Gastrocnemius medialis (tissue), 4 donors: ENCODE measurements at regions not wholly inside any gene's neighbourhood (a gene's known extent, or its start where the extent isn't known, plus 50 kb on each side); places are given as distances from the start of the nearest gene placed in this dataset.

Source experiments
- ATAC-seq, 2 donors: fragments of 150-250 bp; one replicate each; pipeline ENCODE4 v1.9.1; 2016
- DNase-seq, 2 donors: peaks; one replicate each; pipeline ENCODE4 v3.0.0-alpha.2; 2019
- H3K27ac ChIP-seq, 4 donors: fragments of 200-600 bp; sonication (generic); 1 replicate in 1 of 4; 2 replicates in 3 of 4; pipeline ENCODE4 v1.5.1; 2016 to 2018; ENCODE audit warnings: mild to moderate bottlenecking in 2 of 4, moderate library complexity in 1 of 4
- H3K27me3 ChIP-seq, 3 donors: fragments of 200-600 bp; sonication (generic) in 2 of 3; 1 replicate in 1 of 3; 2 replicates in 2 of 3; pipeline versions ENCODE4 v1.5.1 to v1.6.0; 2016 to 2019; ENCODE audit warnings: mild to moderate bottlenecking in 1 of 3, moderate library complexity in 1 of 3
- H3K36me3 ChIP-seq, 2 donors: fragments of 200-600 bp; sonication (generic) in 1 of 2; one replicate each; pipeline ENCODE4 v1.5.1; 2017 to 2018
- H3K4me1 ChIP-seq, 2 donors: fragments of 200-600 bp; sonication (generic) in 1 of 2; one replicate each; pipeline ENCODE4 v1.5.1; 2016 to 2017; ENCODE audit warnings: mild to moderate bottlenecking in 2 of 2
- H3K4me3 ChIP-seq, 4 donors: fragments of 200-600 bp; sonication (generic) in 3 of 4; 1 replicate in 1 of 4; 2 replicates in 3 of 4; pipeline ENCODE4 v1.5.1; 2016 to 2019; ENCODE audit warnings: mild to moderate bottlenecking in 2 of 4
- H3K9me3 ChIP-seq, 3 donors: fragments of 200-600 bp; sonication (generic) in 2 of 3; 1 replicate in 1 of 3; 2 replicates in 2 of 3; pipeline ENCODE4 v1.5.1; 2016 to 2019
- POLR2A ChIP-seq, 2 donors: fragments of 450-650 bp; IDR thresholded peaks; one replicate each; pipeline ENCODE4 v1.6.1; 2017; ENCODE audit warnings: antibody characterized with exemption in 2 of 2, mild to moderate bottlenecking in 2 of 2, moderate library complexity in 2 of 2
- in situ Hi-C, 4 donors: fragments of 200-750 bp; cut with MboI; loops; one replicate each; pipeline versions ENCODE4 v1.15.0 to v1.8.0; 2017; ENCODE audit warnings: low sequenced_read_pairs in 4 of 4
- intact Hi-C: fragments of 100-400 bp; cut with DNase I; formaldehyde crosslinking; loops from one replicate; pipeline ENCODE4 v1.15.1; 2023; ENCODE audit warnings: low total_unique reads
- TF ChIP-seq, protein P1 (sequence below), 5 experiments: fragments of 450-650 bp in 3 of 5; fragments of 200-600 bp in 2 of 5; sonication (generic) in 2 of 5; IDR thresholded peaks in 4 of 5; conservative IDR thresholded peaks in 1 of 5; 1 replicate in 4 of 5; 2 replicates in 1 of 5; pipeline ENCODE4 v1.5.1; 2016 to 2019; ENCODE audit warnings: antibody characterized with exemption in 5 of 5, mild to moderate bottlenecking in 3 of 5, moderate library complexity in 3 of 5

DNA sequence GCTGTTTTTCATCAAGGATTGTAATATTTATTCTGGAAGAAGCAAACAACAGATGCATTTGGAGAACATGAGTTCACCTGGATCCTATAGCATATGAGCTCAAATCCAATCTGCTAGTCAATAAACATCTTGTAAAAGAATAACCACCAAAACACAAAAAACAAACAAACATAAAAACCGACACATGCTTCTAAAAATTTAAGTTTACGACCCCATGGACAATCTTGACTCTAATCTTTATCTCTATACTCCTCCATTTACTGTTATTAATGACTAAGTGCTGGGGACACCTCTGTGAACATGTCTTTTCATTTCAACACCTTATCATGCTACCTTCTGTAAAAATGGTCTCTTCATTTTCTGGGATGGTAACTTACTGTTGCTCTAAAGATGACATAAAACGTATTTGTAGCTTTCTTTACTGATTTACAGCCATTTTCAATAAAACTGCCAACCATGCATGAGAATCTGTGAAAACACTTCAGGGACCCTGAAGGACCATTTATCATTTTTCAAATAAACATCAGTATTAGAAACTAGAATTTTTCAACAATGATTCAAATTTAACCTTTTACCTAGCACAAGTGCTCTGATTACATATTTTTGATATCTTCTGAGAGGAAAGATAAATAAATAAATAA, 123.8 kb upstream of the SOX5 start:
- DNase-seq = no peak
- no peak overlapping the region for H3K4me3 ChIP-seq
- H3K9me3 ChIP-seq = no peaks in the 10 kb centered on the region
- H3K27me3 ChIP-seq = no peaks in the 10 kb centered on the region
- ATAC-seq = no peak
- no peak overlapping the region for H3K27ac ChIP-seq
- no peaks in the 10 kb centered on the region for H3K4me1 ChIP-seq
- intact Hi-C loops = no loop called here
- TF ChIP-seq POLR2A (IDR thresholded peaks at IDR 0.05) = no peak
- TF ChIP-seq, protein P1, sequence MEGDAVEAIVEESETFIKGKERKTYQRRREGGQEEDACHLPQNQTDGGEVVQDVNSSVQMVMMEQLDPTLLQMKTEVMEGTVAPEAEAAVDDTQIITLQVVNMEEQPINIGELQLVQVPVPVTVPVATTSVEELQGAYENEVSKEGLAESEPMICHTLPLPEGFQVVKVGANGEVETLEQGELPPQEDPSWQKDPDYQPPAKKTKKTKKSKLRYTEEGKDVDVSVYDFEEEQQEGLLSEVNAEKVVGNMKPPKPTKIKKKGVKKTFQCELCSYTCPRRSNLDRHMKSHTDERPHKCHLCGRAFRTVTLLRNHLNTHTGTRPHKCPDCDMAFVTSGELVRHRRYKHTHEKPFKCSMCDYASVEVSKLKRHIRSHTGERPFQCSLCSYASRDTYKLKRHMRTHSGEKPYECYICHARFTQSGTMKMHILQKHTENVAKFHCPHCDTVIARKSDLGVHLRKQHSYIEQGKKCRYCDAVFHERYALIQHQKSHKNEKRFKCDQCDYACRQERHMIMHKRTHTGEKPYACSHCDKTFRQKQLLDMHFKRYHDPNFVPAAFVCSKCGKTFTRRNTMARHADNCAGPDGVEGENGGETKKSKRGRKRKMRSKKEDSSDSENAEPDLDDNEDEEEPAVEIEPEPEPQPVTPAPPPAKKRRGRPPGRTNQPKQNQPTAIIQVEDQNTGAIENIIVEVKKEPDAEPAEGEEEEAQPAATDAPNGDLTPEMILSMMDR (IDR thresholded peaks at IDR 0.05 in 4 of 5, conservative IDR thresholded peaks at IDR 0.05 in 1 of 5) = no peak
- no peaks in the 10 kb centered on the region for H3K36me3 ChIP-seq
- in situ Hi-C loops = no loop called here

DNA sequence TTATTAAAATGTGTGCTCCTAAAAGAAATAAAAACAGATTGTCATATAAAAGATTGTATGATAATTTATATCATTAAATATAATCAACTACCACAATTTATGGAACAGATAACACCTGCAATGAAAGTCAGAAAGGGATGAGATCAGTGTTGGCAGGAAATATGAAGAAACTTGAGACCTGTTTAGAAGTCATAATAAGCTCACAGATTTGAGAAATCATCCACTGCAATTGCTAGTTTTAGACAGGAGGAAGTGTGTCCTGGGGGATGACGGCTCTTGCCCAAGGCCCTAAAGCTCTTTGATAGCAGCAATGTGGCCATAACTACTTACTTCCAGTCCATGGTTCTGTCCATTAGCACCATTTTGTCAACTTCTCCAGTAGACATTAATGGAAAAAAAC, 122.8 kb upstream of the SOX5 start:
- Histone ChIP-seq H3K9me3 (no peaks in the 10 kb centered on the region), H3K36me3 (no peaks in the 10 kb centered on the region), H3K4me1 (no peaks in the 10 kb centered on the region), H3K27me3 (no peaks in the 10 kb centered on the region), H3K4me3 (no peak overlapping the region), H3K27ac (no peak overlapping the region)
- no peak for DNase-seq
- in situ Hi-C loops (no loop called here), intact Hi-C loops (no loop called here)
- no peak for ATAC-seq
- TF ChIP-seq, protein P1 (IDR thresholded peaks at IDR 0.05 in 4 of 5, conservative IDR thresholded peaks at IDR 0.05 in 1 of 5) = no peak
- TF ChIP-seq POLR2A (IDR thresholded peaks at IDR 0.05) = no peak

DNA sequence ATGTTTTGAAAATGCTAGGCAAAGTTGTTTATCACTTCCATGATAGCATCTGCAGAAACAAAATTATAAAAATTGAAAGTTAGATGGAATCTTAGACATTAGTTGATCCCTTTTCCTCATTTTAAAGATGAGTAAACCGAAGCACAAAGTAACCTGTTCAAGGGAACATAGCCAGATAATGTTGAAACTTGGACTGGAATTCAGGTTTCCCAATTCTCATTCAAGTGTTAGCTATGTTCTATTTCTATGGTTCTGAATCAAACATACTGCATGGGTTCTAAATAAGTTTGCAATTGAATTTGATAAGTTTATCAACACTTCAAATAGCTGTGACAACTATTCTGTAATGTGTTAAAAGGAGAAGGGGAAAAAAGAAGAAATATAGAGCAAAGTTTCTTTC, 122.4 kb upstream of the SOX5 start:
- H3K4me3 ChIP-seq = no peak overlapping the region
- H3K36me3 ChIP-seq = no peaks in the 10 kb centered on the region
- no peaks in the 10 kb centered on the region for H3K9me3 ChIP-seq
- no peaks in the 10 kb centered on the region for H3K4me1 ChIP-seq
- no peaks in the 10 kb centered on the region for H3K27me3 ChIP-seq
- ATAC-seq (no peak), DNase-seq (no peak)
- no peak overlapping the region for H3K27ac ChIP-seq
- intact Hi-C loops (no loop called here), in situ Hi-C loops (no loop called here)
- no peak for TF ChIP-seq POLR2A (IDR thresholded peaks at IDR 0.05)

DNA sequence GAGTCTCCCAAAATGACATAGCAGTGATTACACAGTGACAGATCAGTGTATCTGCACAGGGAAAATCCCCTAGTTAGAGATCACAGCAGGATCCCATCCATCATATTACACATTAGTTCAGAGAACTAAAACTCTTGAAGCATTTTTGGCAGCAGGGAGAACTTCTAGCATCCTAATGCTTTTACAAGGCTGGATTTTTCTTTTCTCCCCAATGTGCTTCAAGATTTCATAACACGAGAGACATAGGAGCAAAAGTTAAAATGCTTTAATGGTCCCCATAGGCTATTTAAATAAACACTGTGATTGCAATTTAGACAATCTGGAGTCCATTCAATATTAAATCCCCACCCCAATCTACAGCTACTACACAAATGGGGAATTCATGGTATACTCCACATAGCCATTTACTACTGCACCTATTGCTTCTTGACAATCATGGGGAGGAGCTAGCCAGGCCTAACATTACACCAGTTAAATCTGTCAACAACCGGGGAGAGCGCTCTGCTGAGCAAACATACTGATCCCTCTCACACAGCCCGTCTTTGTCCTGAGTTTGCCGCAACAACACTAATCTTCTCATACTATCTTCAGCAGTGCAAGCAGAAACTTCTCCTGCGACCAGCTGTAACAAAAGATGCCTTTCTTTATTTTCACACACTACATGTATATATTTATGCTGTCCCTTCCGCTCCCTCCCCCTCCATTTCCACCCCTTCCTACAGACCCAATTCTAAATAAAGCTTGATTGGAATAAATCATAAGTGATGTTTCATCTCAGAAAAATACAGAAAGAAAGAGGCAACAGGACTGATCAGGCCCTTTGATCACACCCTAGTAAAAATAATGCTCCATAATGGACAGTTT, 120.3 kb upstream of the SOX5 start:
- no peak for ATAC-seq

DNA sequence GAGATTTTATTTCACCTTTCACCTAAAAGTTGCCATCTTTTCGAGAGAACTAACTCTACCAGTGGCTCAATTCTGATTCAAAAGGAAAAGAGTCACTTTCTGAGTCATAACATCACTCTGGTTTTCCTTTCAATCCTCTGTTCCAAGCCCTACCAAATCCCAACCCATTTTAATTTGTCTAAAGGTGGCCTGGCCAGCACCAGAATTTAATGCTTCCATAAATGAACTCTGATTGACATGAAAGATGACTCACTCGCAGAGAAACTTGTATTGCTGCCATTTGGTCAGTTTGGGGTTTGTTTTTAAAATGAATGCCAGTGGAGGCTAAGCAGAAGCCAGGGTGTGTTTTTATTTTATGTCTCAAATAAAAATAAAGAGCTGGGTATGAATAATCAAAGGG, 117.4 kb upstream of the SOX5 start:
- in situ Hi-C loops = no loop called here

More for the DNA sequence above, 120.3 kb upstream of the SOX5 start:
- intact Hi-C loops = no loop called here
- no peak for DNase-seq
- in situ Hi-C loops = no loop called here
- Histone ChIP-seq H3K27ac (no peak overlapping the region), H3K27me3 (no peaks in the 10 kb centered on the region), H3K36me3 (no peaks in the 10 kb centered on the region), H3K4me3 (no peak overlapping the region), H3K9me3 (no peaks in the 10 kb centered on the region), H3K4me1 (no peaks in the 10 kb centered on the region)
- TF ChIP-seq, protein P1 (IDR thresholded peaks at IDR 0.05 in 4 of 5, conservative IDR thresholded peaks at IDR 0.05 in 1 of 5) = no peak
- no peak for TF ChIP-seq POLR2A (IDR thresholded peaks at IDR 0.05)

More for the DNA sequence above, 117.4 kb upstream of the SOX5 start:
- no peak for DNase-seq
- Histone ChIP-seq H3K27me3 (no peaks in the 10 kb centered on the region), H3K36me3 (no peaks in the 10 kb centered on the region), H3K27ac (no peak overlapping the region), H3K9me3 (no peaks in the 10 kb centered on the region), H3K4me1 (no peaks in the 10 kb centered on the region), H3K4me3 (no peak overlapping the region)
- no peak for ATAC-seq
- TF ChIP-seq, protein P1 (IDR thresholded peaks at IDR 0.05 in 4 of 5, conservative IDR thresholded peaks at IDR 0.05 in 1 of 5) = no peak
- no peak for TF ChIP-seq POLR2A (IDR thresholded peaks at IDR 0.05)
- intact Hi-C loops = no loop called here
